CD1c-positive myeloid dendritic cell (primary cell): ENCODE measurements at regions not wholly inside any gene's neighbourhood (a gene's known extent, or its start where the extent isn't known, plus 50 kb on each side); places are given as distances from the start of the nearest gene placed in this dataset.

Source experiments
- DNase-seq: peaks from one replicate; pipeline ENCODE4 v3.0.0-alpha.2; 2016; ENCODE audit errors: extremely low spot score

GRCh38 chr13:53201454-53202225, 173.0 kb downstream of the OLFM4 start:
- no peak for DNase-seq

GRCh38 chr13:53204598-53204997, 176.0 kb downstream of the OLFM4 start:
- DNase-seq = no peak

GRCh38 chr13:53206455-53206854, 177.8 kb downstream of the OLFM4 start:
- DNase-seq = no peak

- DNase-seq = no peak
Measured at GRCh38 chr13:53207556-53207955, 178.9 kb downstream of the OLFM4 start.

- DNase-seq = no peak
Measured at GRCh38 chr13:53214433-53214832, 185.8 kb downstream of the OLFM4 start.

- no peak for DNase-seq
Measured at GRCh38 chr13:53215563-53215962, 186.9 kb downstream of the OLFM4 start.

GRCh38 chr13:53216773-53217172, 188.2 kb downstream of the OLFM4 start:
- no peak for DNase-seq

GRCh38 chr13:53217194-53217593, 188.6 kb downstream of the OLFM4 start:
- no peak for DNase-seq

- no peak for DNase-seq
Measured at GRCh38 chr13:53220038-53220437, 191.4 kb downstream of the OLFM4 start.

- no peak for DNase-seq
Measured at GRCh38 chr13:53237696-53238095, 209.1 kb downstream of the OLFM4 start.

GRCh38 chr13:53238261-53238660, 209.6 kb downstream of the OLFM4 start:
- DNase-seq = no peak

- DNase-seq = no peak
Measured at GRCh38 chr13:53240401-53241025, 211.9 kb downstream of the OLFM4 start.

- DNase-seq = no peak
Measured at GRCh38 chr13:53241891-53242348, 213.3 kb downstream of the OLFM4 start.

GRCh38 chr13:53249236-53249635, 220.6 kb downstream of the OLFM4 start:
- DNase-seq = no peak

- DNase-seq = peak; percentile 74
Measured at GRCh38 chr13:53250272-53250875, 221.8 kb downstream of the OLFM4 start.

- DNase-seq = no peak
Measured at GRCh38 chr13:53250977-53251376, 222.4 kb downstream of the OLFM4 start.

- DNase-seq = no peak
Measured at GRCh38 chr13:53254500-53254899, 225.9 kb downstream of the OLFM4 start.

GRCh38 chr13:53255795-53256194, 227.2 kb downstream of the OLFM4 start:
- no peak for DNase-seq

- no peak for DNase-seq
Measured at GRCh38 chr13:53260594-53260993, 232.0 kb downstream of the OLFM4 start.

GRCh38 chr13:53264751-53265385, 236.3 kb downstream of the OLFM4 start:
- DNase-seq = no peak

- DNase-seq = no peak
Measured at GRCh38 chr13:53266757-53267156, 238.1 kb downstream of the OLFM4 start.

- no peak for DNase-seq
Measured at GRCh38 chr13:53269634-53270033, 241.0 kb downstream of the OLFM4 start.
